Left renal pelvis (tissue), 4 donors: ENCODE measurements at regions not wholly inside any gene's neighbourhood (a gene's known extent, or its start where the extent isn't known, plus 50 kb on each side); places are given as distances from the start of the nearest gene placed in this dataset.

Experiments used
- DNase-seq, 4 donors: peaks; one replicate each; pipeline ENCODE4 v3.0.0-alpha.2; 2013; ENCODE audit warnings: low read depth in 4 of 4, low spot score in 3 of 4

- no peak for DNase-seq
Observed at GRCh38 chr20:39491711-39492110, 529.6 kb downstream of the DHX35 start.

- DNase-seq, result no peak
Observed at GRCh38 chr20:39489986-39490560, 527.9 kb downstream of the DHX35 start.

- DNase-seq, result no peak
Observed at GRCh38 chr20:39480276-39481043, 518.3 kb downstream of the DHX35 start.

DNA sequence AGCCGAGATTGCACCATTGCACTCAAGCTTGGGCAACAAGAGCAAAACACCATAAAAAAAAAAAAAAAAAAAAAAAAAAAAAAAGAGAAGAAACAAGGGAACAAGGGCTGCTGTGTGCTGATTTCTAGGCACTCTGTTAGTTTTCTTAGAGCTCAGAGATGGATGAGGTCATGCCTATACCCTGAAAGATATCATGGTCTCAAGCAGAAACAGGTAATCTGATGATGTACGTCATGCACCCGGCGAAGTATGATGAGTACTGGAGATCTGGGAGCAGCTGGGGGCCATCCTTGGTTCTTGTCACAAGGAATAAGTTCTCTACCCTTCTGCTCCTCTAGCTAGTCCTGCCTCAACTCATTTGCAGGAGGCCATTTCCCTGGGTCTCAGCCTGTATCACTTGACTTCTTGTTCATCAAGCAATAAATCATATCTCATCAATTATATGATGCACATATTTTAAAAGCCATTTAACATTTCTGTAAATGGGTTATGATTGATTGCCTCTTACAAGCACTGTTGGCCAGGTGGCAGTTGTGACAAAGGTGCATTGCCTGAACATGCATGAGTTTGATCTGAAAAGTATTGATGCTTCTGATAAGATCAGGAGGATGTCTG, 517.2 kb downstream of the DHX35 start:
- no peak for DNase-seq

GRCh38 chr20:39474879-39475278, 512.7 kb downstream of the DHX35 start:
- peak in 1 of 4 donors; percentile 30 for DNase-seq

GRCh38 chr20:39473536-39473935, 511.4 kb downstream of the DHX35 start:
- DNase-seq, result no peak

DNA sequence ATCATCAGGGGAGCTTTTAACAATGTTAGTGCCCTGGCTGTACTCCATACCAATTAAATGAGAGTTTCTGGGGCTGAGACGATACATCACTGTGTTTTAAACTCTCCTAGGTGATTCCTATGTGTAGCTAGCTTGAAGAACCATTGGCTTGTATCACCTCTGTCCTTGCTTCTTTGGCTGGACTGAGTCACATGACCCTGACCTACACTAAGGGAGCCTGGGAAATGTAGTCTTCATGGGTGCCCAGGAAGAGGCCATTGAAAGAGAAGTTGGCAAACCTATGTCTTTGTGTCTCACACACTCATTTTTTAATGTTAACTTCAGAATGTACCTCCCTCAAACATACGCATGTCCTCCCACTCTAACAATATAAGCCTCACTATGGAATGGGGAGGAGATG, 506.6 kb downstream of the DHX35 start:
- no peak for DNase-seq

- no peak for DNase-seq
Observed at GRCh38 chr20:39464238-39464637, 502.1 kb downstream of the DHX35 start.

GRCh38 chr20:39462416-39462945, 500.3 kb downstream of the DHX35 start:
- DNase-seq, result no peak

DNA sequence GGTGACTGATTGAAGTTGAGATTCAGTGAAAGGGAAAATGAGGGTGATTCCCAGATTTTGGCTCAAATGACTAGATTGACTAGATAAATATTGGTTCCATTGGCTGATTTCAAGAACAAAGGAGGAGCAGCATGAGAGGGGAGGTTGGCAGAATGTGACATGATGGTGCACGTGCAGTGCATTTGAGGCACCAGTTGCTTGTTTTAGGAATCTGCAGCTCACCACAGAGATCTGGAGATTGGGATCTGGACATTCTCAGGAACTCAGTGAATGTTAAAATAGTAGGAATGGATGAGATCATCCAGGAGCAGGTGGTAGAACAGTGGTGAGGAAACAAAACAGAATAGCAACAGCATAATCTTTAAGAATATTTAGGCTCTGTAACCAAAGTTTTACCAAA, 496.3 kb downstream of the DHX35 start:
- no peak for DNase-seq

DNA sequence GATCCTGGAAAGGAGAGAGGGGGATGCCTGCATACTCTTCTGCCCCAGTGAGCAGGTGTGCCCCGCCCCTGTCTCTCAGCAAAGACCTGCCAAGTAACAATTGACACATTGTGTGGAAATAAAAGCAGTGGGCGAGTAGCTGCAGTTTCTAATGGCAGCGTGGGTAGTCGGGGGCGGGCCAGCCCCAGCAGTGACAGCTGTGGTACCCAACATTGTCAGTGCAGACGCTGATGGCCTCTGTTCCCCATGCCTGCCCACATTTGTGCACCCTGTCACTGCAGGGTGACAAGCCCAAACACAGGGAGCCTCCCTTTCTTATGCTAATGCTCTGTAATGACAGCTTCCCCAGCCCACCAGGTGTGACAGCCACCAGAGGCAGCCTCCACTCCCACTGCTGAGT, 491.7 kb downstream of the DHX35 start:
- no peak for DNase-seq

- no peak for DNase-seq
Observed at GRCh38 chr20:39452583-39453340, 490.6 kb downstream of the DHX35 start.

DNA sequence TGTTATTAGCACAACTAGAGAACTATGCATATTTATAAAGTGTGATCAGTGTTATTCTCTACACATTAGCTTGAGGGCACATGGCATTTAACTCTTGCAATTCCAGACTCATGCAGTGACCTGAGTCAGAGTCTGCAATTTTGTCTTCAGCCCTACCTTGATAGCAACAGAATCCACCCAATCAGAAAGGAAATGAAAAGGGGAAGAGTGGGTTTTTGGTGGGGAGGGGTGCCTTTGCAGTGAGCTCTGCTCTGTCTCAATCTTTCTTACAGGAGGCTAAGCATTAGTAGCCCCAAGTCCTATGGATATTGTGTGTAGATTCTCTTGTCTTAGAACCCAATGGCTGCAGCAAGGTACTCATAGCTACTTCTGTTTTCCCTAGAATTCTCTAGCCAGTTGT, 489.2 kb downstream of the DHX35 start:
- DNase-seq, result no peak

DNA sequence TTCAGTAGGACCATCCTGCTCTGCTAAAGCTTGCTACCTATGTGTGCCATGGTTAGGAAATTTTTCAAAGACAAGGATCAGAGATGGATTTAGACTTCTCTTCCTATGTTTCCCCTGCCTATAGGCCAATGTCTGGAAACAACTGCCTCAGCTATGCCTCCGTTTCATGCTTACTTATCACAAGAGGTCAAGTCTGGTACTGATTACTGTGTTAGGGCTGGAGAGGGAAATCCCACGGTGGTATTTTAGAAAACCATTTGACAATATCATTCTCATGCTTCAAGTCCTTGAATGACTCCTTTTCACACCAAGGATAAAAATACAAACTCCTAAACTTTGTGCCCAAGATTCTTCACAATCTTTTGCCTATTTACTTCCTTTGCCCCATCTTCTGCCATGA, 484.3 kb downstream of the DHX35 start:
- DNase-seq, result no peak

- DNase-seq, result no peak
Observed at GRCh38 chr20:39445095-39445494, 483.0 kb downstream of the DHX35 start.

DNA sequence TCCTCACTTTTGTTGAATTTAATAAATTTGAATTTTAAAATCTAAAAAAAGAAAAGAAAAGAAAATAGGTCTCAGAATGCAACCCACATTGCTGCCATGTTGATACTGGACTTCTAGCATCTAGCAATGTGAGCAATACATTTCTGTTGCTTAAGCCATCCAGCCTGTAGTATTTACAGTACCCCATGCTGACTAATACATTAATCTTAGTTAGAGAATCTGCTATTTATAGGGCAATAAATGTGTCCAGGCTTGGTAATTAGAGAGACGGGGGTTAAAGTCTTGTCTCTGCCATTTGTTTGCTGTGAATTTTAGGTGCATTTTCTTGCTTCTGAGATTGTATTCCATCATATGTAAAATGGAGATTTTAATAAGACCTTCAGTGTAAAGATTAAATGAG, 471.3 kb downstream of the DHX35 start:
- no peak for DNase-seq

DNA sequence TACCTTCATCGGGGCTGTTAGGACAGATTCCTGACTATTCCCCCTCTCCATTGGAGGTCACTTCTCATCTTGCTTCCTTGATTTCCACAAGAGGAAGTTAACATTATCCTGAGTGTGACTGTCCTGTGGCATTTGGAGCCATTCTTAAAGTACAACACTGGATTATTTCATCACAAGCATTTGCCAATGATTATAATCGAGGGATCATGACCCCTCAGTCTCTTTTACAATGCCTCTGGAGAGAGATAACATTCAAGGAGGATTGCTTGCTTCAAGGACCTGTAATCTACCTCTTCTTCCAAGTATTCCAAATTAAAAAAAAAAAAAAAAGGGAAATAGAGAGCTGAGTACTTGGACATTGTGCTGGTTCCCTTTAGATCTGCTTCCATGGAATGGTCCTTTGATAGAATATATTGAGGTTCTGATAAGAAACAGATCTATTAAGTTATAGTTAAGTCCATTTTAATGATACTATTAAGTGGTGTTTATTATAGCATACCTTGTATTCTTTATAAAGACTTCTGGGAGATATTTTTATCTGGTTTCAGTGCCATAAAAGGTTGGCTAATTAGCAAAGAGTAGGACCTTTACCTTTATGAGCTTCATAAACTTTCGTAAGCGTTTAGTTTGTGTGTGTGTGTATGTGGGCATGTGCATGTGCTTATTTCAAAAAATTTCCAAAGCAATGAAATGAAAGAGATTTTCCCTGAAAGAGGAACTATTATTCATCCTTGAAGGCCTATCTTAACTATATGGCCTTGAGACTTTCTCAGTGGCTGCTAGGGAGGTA, 469.1 kb downstream of the DHX35 start:
- no peak for DNase-seq

GRCh38 chr20:39429726-39430125, 467.6 kb downstream of the DHX35 start:
- DNase-seq, result peak in 1 of 4 donors; percentile 6

- DNase-seq, result no peak
Observed at GRCh38 chr20:39424962-39425678, 463.0 kb downstream of the DHX35 start.
